GM21619 (cell line): ENCODE measurements at regions not wholly inside any gene's neighbourhood (a gene's known extent, or its start where the extent isn't known, plus 50 kb on each side); places are given as distances from the start of the nearest gene placed in this dataset.

Experiments used
- ATAC-seq: cut with Tn5 transposase; IDR thresholded peaks from one replicate; pipeline ENCODE4 v1.9.1; 2021; ENCODE audit not compliant: unreplicated experiment

DNA sequence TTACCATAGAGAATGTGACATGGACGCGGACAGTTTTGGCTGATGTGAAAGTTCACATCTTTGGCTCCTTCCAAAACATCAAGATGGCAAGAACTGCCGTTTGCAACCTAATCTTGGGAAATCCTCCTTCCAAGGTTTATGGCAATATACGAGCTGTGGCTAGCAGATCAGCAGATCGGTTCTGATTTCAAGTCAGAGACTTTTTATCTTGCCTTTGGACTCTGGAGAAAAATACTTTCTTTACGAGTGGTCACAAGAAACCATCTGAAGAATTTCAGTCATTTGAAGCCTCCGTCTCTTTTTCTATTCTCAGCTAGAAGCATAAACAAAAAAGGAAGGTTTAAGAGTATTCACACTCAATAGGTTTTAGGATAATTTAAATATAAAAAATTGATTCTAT, 153.5 kb upstream of the MEIS2 start:
- no peak for ATAC-seq

GRCh38 chr15:37260255-37260654, 159.9 kb upstream of the MEIS2 start:
- no peak for ATAC-seq

- no peak for ATAC-seq
These were observed 161.3 kb upstream of the MEIS2 start for GRCh38 chr15:37261685-37262084.

DNA sequence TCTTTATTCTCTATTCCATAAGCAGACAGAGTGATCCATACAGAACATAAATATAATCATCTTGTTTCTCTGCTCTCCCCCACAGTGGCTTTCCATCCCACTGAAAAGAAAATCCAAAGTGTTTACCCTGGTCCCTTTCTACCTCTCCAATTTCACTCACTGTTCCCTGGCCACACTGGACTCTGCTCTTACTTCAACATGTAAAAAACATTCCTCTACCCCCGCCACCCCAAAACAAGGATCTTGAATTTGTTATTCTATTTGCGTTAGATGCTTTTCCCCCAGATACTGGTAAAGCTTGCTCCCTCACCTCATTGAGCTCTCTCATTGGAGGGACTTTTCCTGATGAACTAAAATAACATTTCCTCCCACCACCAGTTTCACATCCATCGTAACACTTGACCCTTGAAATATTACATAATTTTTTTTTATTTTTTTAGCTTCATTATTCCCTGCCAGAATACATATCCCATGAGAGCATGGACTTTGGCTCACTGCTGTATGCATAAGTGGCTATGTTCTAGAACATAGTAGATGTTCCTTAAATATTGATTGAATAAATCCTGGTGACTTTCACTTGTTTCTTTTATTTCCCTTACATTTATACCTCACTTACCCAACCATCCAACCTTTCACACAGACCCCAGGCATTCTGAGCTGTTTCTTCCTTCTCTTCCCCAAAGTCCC, 162.7 kb upstream of the MEIS2 start:
- no peak for ATAC-seq

DNA sequence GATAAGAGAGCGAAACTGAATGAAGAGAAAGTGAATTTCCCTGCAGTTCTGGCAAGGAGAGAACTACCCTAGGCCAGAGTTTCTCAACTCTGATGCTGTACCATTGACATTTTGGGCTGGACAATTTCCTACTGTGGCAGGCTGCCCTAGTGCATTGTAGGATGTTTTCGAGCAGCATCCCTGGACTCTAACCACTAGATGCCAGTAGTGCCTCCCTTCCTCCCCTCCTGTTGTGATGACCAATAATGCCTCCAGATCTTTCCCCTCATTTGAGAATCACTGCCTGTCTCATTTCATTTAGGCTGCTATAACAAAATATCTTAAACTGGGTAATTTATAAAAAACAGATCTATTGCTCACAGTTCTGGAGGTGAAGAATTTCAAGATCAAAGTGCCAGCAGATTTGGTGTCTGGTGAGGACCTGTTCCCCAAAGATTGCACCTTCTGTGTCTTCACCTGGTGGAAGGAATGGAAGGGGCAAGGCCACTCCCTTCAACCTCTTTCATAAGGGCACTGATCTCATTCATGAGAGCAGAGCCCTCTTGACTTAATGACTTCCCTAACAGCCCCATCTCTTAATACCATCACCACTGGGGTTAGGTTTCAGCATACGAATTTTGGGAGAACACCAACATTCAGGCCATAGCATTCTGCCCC, 188.9 kb upstream of the MEIS2 start:
- no peak for ATAC-seq

GRCh38 chr15:37291920-37292319, 191.6 kb upstream of the MEIS2 start:
- no peak for ATAC-seq

DNA sequence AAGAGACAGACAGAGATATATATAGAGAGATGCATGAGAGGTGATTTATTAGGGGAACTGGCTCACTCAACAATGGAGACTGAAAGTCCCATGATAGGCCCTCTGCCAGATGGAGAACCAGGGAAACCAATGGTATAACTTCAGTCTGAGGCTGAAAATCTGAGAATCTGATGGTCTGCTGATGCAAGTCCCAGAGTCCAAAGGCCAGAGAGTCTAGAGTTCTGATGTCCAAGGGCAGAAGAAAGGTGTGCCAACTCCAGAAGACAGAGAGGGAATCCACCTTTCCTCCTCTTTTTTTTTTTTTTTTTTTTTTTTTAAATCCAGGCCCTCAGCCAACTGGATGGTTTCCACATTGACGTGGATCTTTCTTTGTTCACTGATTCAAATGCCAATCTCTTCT, 197.9 kb upstream of the MEIS2 start:
- no peak for ATAC-seq

DNA sequence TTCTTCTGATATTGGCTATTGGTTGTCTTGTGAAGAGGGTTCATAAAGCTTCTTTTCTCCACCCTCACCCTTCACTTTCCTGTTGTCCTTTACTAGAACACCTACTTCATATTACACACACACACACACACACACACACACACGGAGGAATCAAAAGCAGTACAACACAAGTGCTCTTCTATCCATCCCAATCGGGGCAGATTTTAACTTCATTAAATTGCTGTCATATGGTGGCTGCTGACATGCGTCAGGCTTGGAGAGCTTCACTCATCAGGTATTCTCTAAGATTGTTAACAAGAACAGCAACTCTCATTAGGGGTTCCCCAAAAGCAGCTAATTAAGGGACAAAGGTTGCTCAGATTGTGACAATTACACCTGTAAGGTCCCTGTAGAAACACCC, 239.1 kb upstream of the MEIS2 start:
- ATAC-seq: no peak

DNA sequence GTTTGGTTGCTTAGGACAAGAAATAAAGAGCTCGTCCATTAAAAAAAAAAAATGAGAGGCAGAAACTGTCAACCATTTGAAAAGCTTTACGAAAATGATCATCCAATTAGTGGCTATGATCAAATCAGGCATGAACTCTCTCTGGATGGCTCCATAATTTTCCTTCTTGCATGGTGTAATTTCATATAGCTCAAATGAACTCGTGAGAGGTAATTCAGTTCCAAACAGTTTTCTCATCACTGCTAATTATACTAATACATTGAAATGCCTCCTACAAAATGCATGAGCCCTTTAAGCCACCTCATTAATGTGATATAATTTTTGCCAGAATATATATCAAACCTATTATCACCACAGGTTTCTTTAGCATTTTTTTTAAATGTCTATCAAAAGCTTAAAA, 239.5 kb upstream of the MEIS2 start:
- ATAC-seq: no peak

DNA sequence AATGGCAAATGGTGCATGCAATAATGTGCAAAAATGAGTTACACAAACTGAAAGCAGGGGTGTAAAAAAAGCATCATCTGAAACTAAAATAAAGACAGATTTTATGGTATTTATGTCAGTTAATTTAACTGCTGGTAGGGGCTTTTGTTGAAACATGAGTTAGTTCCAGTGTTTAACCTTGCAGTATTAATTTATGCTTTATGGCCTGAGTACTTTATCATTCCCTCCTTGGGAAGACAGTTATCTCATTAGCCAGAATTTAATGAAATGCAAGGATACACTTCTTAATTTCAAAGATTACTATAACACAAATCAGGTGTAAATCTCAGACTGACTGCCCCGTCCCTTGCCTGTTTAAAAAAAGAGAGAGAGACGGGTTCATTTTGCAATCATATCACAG, 240.1 kb upstream of the MEIS2 start:
- ATAC-seq: no peak

DNA sequence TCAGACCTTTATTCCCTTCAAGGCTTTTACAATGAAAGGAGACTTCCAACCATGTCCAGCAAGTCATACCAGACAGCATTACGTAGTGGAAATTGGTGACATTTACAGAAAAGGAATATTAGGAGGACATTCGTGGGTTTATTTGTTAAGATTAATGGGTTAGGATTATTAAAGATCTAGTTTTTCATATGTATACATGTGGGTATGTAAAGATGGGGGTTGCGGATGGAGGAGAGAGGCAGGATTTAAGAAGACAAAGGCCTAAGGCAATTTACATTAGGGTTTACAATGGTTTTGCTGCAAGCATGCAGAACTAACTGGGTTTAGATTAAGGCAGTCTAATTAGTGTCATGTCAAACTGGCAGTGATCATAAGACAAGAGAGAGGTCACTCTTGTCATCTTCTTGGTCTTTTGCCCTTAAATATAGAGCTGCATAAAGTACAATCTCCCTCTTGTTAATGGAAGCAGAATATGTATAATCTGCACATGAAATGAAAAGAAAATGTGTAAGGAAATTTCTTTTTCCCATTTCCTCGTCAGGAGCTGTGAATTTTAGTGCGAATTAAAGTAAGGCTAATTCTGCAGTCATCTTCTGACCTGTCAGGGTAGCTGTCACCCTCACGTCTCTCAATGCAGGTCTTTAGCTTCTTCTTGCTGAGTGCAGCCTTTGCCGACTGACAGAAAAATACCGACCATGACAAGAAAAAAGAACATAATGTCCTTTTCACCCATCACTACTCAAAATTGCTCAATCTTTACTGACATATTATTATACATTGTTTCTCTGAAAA, 258.9 kb upstream of the MEIS2 start:
- no peak for ATAC-seq

GRCh38 chr15:37359893-37360290, 259.5 kb upstream of the MEIS2 start:
- no peak for ATAC-seq

GRCh38 chr15:37360724-37361123, 260.4 kb upstream of the MEIS2 start:
- ATAC-seq: no peak

- ATAC-seq: no peak
These were observed 261.3 kb upstream of the MEIS2 start for GRCh38 chr15:37361621-37362020.

GRCh38 chr15:37362414-37362813, 262.1 kb upstream of the MEIS2 start:
- ATAC-seq: no peak

GRCh38 chr15:37368961-37369360, 268.6 kb upstream of the MEIS2 start:
- no peak for ATAC-seq

DNA sequence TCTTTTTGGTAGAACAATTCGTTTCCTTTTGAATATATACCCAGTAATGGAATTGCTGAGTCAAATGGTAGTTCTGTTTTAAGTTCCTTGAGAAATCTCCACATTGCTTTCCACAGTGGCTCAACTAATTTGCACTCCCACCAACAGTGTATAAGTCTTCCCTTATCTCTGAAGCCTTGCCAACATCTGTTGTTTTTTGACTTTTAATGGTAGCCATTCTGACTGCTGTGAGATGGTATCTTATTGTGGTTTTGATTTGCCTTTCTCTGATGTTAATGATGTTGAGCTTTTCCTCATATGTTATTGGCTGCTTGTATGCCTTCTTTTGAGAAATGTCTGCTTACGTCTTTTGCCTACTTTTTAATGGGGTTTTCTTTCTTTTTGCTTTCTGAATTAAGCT, 270.6 kb upstream of the MEIS2 start:
- ATAC-seq: no peak

GRCh38 chr15:37372064-37372463, 271.7 kb upstream of the MEIS2 start:
- ATAC-seq: no peak

GRCh38 chr15:37375519-37375918, 275.2 kb upstream of the MEIS2 start:
- no peak for ATAC-seq

GRCh38 chr15:37377428-37377827, 277.1 kb upstream of the MEIS2 start:
- no peak for ATAC-seq

DNA sequence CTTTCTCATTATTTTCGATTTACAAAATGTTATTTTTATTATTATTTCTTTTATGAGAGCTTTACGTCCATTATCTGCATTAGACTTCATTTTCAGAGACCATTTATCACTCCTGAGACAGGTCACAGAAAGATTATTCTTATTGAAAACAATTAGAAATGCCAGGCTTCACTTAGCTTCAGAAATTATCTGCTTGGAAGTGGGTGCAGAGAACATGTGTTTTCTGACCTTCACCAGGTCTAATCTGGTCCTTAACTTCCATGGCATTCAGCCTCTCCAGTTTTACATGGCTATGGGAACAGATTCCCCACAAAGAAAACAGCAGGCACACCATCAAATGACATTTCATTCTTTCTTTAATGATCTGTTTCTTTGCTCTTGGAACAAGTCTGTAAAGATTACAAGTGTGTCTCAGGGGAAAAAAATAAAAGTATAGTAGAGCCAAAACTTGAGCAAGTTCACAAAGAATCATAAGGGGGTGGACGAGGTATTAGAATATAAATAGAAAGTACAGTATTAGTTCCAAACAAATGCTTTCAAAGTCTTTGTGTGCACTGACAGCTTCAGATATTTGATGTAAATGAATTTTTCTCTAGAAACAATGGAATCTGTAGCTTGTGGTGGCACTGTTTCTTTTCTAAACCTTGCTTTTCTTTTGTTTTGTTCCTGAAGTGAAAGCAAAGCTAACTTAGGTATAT, 294.2 kb upstream of the MEIS2 start:
- no peak for ATAC-seq

GRCh38 chr15:37395100-37395468, 294.7 kb upstream of the MEIS2 start:
- no peak for ATAC-seq
